ENCODE measurements at regions not wholly inside any gene's neighbourhood (a gene's known extent, or its start where the extent isn't known, plus 50 kb on each side); places are given as distances from the start of the nearest gene placed in this dataset.

DNA sequence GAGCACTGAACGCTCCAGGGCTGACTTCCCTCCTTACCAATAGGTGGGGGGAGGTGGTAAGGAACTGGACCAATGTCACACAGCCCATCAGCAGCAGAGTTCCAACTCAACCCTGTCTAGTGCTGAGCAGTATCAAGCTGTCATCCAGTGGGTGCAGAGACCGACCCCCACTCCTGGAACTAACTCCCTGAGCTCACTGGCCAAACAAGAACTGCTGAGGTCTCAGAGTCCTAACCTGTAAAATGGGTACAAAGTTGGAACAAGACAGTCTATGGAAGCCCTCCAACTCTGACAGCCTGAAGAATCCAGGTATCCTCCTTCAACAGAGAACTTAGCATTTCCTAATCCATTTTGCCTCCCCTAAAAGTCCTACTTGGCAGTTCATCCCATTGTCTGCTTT is 91.1 kb upstream of the CLMN start:
- no peak for DNase-seq

DNA sequence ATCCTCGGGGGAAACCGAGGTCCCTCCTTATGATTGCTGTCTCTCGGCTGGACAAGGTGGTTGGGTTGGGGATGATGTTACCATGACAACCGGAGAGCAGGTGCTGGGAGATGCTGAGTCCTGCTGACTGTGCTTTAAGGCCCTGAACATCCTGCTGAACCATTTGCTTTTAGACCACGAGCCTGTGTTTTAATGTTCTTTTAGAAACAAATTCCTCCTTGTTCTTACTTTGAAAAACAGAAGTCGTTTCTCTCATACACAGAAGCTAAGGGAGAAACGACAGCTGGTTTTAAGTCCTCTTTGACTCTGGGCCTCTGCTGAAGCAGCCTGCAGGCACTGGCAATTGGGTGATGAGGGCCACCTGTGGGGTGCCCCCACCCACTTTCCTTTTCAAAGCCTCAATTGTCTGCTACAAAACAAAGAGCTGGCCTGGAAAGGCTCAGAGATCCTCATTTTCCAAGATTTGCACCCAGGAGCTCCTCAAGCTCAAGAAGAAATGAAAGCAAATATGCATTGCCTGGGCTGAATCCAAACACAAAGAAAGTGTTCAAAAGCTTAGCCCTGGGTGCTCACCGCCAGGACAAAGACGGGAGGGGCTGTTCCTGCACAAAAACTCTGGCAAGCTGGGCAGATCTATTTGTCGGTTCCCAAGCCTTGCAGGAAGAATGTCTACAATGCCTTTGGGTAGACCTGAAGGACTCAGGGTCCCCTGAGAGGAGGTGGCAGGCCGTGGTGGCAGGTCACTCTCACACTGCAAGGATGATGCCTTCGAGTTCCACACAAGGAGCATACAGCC is 90.0 kb upstream of the CLMN start:
- DNase-seq, result no peak

DNA sequence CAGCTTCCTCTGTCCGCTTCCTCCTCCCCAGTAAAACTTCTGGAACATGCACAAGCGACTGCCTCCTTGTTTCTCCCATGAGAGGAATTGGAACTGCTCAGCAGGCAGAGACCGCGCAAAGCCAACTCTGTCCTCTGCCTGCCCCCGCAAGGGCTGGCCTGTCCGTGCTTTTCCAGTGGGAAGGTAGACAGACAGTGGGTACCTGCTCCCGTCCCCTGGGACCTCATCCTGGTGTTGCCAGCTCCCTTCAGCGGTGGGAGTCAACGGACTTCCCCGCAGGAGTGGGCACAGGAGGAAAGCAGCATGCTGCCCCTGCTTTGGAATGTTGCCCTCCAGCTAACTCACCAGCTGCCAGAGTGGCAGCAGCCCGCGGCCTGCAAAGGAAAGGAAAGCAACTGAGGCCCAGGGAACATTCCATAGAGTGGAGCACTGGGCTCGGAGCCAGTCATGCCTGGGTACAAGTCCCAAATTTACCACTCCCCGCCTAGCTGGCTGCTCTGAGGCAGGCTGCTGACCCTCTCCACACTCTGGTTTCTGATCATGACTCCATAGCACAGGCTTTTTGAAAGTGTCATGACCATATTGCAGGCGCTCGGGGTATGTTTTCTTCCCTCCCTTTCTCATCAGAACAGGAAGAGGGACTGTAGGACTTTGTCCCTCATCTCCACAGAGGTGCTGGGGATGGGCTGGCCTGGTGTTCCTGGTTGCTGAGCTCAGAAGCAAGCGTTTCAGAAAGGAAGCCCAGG is 89.2 kb upstream of the CLMN start:
- no peak for DNase-seq

DNA sequence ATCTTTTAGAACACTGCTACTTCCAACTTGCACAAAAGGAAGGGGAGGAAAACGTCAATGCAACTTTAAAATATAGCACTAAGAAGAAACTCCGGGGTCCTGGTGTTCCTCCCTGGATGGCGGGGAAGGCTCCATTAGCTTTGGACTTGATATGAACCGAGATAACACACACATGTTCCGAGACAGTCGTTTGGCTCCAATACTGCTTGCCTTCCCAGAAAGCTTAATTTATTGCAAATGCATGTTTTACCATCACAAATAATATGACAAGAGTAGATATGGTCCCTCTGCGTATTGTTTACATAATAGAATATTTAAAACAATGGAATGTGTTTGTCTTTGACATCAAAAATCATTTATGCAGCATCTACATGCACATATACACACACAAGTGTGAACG is 87.6 kb upstream of the CLMN start:
- DNase-seq, result no peak

DNA sequence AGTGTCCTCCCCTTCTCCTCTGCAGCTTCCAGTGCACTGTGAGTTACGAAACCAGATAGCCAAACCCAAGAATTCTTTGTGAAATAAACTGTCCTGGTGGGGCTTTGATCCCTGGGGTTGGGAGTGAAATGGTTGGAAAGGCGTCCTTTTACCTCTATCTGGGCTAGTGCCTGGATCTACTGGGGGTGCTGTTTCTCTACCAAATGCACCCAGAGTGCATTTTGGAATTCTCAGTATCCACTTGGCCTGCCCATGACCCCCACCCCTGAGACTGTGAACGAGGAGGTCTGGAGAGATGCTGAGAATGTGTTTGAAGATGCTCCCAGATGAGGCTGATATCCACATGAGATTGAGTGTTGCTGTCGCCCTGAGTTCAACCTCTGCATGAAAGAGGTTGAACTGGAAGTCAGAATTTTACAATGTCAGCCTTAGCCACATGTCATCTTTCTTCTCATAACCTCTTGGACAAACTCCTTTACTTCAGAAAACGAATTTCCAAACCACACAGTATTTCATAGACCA is 87.1 kb upstream of the CLMN start:
- no peak for DNase-seq

DNA sequence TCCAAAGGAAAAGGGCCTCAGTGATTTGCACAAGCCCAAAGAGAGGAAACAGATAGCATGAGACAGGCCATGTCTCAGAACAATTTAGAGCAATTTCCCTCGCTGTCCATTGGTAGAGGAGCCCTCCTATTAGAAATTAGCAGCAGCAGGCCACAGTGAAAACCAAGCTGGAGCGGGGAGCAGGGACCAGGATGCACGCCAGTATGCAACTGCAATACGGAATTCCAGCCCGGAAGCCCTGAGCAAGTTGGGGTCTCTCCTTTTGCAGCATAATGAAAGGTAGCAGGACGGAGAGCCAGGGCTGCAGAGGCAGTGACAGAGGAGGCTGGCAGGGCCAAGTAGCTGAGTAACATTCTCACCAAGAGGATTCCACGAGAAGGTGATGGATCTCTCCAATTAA is 84.9 kb upstream of the CLMN start:
- DNase-seq, result no peak

DNA sequence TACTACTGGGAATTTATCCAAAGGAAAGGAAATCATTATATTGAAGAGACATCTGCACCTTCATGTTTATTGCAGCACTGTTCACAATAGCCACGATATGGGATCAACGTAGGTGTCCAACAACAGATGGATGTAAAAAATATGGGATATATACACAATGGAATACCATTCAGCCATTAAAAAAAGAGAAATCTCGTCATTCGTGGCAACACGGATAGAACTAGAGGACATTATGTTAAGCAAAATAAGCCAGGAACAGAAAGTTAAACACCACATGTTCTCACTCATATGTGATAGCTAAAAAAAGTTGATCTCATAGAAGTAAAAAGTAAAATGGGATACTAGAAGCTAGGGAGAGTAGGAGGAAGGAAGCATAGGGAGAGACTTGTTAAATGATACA is 82.9 kb upstream of the CLMN start:
- DNase-seq, result no peak

DNA sequence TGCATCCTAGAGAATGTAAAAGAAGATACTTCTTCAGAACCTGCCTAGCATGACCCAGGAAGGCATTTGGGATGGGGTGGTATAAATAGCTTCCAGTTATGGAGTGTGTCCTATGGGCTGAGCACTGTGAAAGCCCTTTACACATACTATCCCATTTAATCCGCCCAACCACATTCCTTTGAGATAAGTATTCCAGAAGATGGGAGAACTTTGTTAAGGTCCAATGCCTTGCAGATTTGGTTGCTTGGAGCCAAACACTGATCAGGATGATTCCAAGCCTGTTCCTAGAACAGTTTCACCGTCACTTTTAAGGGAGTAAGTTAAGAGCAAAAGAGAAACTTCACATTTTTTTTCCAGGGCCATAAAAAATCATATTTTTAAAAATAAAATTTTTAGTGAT is 82.5 kb upstream of the CLMN start:
- no peak for DNase-seq

DNA sequence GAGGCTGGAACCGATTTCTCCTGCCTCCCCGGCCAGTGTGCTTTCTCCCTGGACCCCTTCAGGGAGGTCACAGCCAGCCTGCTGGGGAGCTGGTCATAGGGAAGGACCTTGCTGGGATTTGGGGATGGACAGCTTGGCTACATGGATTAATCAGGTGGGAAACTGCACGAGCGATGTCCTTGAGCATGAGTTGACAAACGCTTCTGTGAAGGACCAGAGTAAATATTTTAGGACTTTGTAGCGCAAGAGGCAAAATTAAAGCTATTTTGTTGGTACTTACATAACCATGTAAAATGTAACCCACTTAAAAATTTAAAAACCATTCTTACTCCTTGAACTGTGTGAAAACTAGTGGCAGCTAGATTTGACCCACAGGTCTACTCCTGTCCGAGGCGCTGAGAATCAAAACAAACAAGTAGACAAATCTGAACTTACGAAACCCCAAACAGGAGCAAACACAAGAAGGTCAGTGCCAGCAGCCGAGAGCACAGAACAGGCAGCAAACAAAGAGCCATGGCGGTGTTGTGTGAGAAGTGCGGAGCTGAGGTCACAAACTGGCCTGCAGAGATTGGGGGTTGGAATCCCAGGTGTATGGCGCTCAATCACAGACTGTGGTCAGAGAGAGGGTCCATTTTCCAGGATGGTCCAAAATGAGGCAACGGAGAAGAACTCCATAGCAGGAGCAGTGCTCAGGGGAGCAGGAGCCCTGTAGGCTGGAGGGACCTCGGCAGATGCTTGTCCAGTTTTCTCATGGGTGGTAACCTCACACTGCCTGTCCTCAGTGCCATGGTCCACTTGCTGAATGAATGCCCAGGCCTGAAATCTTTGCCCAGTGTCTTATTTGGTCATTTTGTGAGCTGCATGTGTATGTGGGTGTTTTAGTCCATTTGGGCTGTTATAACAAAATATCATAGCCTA is 79.2 kb upstream of the CLMN start:
- DNase-seq, result no peak

DNA sequence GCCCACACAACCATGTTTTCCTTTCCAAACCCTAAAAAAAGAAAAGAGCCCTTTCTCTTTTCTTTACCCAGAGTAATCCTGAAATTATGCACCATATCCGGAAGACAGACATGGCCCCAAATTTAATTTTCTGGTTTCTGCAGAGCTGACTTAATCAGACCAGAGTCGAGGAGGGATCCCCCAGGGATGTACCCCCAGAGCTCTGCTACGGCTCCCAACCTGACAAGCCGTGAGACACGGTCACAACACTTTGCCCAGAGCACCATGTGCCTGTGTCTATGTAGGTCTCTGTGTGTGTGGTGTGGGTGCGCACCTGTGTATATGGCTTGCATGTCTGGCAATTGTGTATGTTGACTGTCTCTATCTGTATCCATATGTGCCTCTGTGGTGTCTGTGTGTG is 77.6 kb upstream of the CLMN start:
- DNase-seq, result no peak

DNA sequence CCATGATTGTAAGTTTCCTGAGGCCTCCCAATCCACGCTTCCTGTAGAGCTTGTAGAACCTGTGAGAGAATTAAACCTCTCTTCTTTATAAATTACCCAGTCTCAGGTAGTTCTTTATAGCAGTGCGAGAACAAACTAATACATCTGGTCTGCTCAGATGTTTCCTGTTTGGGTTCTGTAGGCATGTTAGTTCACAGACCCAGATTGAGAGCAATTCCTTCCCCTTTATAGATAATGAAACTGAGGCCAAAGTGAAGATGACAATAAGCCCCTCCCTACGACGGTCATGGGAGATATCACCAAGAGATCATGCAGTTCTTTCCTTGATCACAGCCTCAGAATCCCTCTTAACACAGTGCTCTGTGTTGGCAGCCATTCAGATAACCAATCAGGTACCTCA is 76.5 kb upstream of the CLMN start:
- no peak for DNase-seq

DNA sequence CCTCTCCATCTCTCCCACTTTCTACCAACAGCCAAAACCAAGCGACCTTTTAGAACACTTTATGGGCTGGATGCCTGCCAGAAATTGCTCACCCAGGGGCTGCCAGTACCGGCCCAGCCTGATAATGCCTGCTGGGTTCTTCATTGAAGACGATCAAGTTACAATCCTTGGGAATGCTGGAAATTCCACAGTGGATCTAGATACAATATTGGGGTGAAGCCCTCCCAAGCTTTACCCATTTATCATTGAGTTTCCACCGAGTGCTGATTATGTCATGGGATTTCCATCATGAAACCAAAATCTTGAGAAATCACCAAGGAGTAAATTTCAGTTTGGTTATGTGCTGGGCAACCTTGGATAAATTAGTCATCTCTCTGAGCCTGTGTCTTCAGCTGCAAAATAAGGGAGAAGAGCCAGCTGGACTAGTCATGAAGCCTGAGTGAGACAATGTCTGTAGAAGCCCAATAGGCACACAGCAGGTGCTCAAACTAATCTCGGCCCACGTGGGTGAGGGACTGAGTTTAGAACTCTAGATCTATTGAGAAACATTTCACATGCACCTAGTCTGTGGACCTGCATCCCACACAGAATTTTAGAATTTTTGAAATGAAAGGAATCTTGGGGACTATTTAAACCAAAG is 75.5 kb upstream of the CLMN start:
- DNase-seq, result no peak

DNA sequence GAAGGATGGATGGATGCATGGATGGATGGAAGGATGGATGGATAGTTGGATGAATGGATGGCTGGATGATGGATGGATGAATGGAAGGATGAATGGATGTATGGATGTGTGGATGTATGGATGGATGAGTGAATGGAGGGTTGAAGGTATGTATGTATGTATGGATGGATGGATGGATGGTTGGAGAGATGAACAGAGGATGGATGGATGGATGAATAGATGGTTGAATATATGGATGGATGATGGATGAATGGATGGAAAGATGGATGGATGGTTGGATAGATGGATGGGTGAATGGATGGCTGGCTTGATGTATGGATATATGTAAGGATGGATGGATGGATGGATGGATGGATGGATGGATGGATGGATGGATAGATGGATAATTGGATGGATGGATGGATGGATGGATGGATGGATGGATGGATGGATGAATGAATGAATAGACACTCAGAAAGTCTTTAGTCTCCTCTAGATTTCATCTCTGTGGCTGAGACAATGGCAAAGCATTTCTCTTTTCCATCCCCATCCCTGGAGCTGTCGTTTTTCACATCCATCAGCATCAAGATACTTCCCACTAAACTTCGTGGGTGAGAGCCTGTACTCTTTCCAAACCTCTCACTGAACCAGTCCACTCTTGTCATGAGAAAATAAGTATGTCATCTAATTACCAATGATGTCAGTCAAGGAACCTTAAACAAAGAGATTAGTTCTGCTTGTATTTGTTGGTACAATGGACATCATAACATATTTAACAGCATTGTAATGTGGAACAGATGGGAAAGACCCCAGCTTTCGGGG is 74.8 kb upstream of the CLMN start:
- DNase-seq, result no peak

DNA sequence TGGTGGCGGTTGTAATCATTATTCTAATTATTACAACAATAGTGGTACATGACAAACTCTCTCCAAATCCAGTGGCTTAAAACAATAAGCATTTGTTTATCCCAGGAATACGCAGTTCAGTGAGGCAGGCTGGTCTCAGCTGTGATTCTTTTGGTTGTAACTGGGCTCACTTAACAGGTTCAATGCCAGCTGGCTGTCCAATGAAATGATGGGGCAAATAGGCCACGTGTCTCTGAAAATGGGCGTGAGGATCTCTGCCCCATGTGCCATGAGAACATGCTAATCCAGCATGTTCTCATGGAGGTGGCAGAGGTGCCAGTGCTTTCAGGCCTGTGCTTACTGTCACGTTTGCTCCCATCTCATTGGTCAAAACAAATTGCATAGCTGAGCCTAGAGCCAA is 73.1 kb upstream of the CLMN start:
- DNase-seq, result no peak

DNA sequence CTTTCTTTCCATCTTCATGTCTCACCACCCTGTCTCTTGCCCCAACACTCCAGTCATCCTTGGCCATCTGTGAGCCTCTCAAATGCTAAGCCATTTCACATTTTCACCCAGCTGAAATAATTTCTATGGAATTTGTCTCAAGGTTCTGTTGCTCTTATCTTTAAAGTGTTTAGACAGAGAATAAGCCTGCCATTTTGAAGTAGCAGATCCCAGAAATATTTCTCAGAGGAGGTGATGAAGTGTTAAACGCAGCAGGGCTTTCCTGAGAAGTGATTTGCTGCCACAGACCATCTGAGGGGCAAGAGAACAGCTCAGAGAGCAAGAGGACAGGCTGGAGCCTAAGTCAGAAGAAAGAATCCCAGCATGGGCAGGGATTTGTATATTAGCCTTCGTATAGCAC is 71.6 kb upstream of the CLMN start:
- DNase-seq, result no peak

DNA sequence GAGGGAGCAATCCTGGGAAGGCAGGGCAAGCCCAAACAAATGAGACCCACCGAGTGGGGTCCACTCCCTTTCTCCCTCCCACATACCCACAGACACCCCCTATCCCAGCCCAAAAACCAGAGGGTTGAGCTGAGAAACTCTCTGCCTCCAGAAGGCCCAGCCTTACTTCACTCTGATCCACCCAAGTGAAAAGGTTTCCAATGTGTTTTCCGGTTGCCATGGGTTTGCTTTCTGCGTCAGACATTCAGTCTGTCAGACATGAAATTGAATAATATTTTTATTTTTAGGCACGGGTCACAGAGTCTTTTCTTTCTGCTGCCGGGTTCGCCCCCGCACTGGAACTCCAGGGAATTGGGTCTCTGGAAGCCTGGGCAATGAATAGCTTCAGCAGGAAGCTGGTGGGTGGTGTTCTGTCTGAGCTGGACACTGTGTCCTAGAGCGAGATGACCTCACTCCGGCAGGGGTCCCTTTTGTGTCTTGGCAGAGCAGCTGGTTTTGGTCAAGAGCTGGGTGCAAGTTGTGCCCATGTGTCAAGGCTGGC is 69.8 kb upstream of the CLMN start:
- DNase-seq, result no peak

DNA sequence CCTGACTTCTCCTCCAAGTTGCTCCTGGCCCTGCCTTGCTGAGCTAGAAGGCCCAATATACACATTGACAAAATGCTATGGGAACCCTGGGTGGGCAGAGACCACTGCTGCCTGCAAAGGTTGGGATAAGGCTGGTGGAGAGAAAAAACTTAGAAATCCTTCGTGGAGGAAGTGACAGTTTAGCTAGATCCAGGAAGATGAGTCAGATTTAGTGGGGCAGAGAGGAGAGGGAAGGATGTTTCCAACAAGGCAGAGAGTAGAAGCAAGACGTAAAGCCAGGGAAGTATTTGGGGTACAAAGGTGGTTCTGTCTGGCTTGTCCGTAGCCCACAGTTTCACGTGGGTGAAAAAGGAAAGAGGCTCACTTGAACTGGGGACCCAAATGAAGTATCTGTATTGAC is 69.0 kb upstream of the CLMN start:
- no peak for DNase-seq

DNA sequence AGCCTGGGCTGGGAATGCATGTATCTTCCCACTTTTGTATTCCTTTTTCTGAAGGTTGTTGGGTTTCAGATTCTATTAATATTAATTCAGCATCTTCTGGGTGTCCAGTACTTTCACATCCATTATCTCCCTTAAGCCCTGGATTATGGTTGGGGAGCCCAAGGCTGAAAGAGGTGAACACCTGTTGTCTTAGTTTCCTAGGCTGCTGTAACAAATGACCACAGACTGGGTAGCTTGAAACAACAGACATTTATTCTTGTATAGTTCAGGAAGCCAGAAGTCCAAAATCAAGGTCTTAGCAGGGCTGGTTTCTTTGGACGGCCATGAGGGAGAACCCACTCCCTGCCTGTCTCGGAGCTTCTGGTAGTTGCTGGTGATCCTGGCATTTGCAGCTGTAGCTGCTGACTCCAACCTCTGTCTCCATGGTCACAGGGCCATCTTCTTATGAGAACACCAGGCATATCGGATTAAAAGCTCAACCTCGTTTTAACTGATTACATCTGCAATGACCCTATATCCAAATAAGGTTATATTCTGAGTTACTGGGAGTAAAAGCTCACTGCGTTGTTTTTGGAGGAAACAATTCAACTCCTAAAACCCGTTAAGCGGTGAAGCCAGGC is 68.2 kb upstream of the CLMN start:
- DNase-seq, result no peak

DNA sequence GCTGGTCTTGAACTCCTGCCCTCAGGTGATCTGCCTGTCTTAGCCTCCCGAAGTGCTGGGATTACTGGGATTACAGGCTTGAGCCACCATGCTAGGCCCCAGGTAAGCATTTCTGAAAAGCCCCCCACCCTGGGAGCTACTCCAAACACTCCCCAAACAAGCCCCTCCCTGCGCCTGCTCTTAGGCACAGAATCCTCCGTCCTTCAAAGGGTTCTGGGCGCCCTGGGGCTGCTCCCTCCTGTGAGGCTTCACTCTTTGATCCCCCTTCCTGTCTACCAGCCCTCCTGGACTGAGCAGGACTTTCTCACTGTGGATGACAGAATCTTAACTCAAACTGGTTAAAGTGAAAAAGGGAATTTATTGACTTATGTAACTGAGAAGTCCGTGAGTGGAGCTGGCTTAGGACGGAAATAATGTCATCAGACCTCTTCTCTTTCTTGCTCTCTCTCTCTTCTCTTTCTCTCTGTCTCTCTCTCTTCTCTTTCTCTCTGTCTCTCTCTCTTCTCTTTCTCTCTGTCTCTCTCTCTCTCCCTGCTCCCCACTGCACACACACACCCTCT is 66.9 kb upstream of the CLMN start:
- DNase-seq, result no peak

DNA sequence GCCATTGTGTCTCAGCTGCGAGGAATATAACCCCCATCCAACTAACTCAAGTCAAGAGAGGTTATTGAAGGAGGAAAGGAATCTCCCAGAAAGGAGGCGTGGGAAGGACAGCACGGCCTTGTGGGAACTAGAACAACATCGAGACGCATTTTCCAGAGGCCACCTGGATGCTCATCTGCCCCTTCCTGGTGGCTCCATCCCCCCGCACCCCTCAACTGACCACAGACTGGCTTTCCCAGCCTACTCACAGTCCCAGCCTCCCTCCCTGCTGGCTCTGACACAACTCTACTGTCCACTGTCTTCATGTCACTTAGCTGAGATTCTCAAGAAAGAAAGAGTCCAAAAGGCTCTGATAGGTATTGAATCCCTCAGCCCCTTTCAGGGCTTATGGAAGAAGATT is 66.0 kb upstream of the CLMN start:
- no peak for DNase-seq

DNA sequence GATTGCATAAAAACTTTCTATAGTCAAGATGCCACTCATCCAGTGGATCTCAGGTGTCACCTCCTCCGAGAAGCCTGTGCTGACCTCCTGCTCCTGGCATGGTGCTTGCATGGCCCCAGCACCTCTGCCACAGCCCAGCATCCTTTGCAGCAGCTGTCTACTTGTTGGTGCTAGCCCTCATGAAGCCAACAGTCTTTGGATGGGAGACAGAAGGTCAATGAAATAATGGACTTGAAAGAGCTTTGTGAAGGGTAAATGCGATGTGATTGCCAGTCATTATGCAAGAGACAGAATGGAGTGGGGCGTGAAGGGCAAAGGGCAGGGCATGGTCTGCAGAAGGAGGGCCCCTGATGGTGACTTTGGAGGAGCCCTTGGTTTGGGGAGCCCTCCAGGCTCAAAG is 63.0 kb upstream of the CLMN start:
- no peak for DNase-seq

Data from CD4-positive, alpha-beta T cell treated with Interleukin-1 beta for 1 hour (primary cell).